HG03520 (cell line): ENCODE measurements at regions not wholly inside any gene's neighbourhood (a gene's known extent, or its start where the extent isn't known, plus 50 kb on each side); places are given as distances from the start of the nearest gene placed in this dataset.

ENCODE experiments used
- ATAC-seq: cut with Tn5 transposase; IDR thresholded peaks from one replicate; pipeline ENCODE4 v1.9.1; 2021; ENCODE audit warnings: mild to moderate bottlenecking, moderate library complexity; ENCODE audit not compliant: unreplicated experiment

GRCh38 chr13:21998279-21998990, 327.6 kb downstream of the FGF9 start:
- ATAC-seq, result no peak

DNA sequence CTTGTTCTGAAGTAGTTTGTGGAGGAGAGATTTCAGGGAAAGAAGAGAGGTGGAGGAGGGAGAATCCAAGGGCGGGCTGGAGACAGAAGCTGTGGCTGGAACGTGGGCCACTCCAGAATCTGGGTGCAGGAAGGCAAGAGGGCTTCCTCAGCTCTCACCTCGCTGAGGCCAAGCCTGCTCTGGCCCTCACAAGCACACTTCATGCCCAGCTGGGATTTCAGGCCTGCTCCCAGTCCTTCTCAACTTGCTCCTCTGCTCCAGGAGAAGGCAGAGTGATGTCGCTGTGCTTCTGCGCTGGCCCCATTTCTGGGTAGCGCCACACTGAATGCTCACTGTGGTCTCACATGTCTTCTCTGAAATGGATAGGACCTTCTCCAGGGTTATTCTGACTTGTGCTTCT, 328.8 kb downstream of the FGF9 start:
- ATAC-seq, result no peak

GRCh38 chr13:22000191-22000590, 329.3 kb downstream of the FGF9 start:
- no peak for ATAC-seq

DNA sequence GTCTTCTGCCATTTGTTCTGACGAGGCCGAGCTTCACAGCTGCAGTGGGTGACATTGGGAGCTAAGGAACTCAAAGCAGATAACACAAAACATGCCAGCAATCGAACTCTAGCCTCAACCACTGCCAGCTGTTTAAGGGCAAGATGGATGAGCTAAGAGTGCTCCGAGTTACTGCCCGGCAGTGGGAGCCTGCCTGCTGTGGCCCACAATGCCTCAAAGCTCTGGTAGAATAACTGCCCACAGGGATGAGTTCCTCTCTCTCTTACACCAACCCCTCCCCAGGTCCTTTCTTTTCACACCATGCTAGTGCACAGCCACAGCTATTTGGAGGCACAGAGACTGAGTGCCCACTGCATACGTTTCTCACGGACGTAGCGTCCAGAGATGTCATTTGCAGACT, 330.5 kb downstream of the FGF9 start:
- no peak for ATAC-seq

DNA sequence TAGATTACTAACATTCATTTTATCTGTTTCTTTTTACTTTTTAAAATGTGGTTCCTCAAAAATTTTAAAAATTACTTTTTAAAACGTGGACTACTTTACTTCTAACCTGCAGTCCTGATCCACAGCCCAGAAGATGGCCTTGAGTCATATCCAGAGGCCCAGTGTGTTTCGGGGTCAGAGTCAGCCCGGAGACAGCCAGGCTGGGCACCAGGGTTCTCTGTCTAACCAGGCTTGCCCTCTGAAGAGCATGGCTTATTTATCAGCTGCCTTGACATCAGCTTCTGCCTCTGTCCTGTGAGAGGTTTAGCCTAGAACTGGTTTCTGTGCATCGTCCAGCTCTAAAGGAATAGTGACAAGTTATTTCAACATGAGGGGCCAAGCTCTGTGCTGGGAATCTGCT, 332.0 kb downstream of the FGF9 start:
- ATAC-seq, result no peak

DNA sequence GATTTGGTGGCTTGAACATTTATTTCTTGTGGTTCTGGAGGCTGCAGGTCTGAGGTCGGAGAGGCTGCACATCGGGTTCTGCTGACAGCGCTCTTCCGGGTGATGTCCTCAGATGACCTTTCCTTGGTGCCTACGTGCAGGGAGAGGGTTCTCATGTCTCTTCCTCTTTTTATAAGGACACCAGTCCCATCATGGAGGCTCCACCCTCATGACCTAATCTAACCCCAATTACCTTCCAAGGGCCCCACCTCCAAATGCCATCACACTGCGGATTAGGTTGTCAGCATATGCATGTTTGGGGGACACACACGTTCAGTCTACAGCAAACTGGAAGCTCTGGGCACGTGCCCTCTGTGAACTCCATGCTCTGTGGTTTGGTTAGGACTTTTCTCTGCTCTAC, 338.6 kb downstream of the FGF9 start:
- no peak for ATAC-seq

DNA sequence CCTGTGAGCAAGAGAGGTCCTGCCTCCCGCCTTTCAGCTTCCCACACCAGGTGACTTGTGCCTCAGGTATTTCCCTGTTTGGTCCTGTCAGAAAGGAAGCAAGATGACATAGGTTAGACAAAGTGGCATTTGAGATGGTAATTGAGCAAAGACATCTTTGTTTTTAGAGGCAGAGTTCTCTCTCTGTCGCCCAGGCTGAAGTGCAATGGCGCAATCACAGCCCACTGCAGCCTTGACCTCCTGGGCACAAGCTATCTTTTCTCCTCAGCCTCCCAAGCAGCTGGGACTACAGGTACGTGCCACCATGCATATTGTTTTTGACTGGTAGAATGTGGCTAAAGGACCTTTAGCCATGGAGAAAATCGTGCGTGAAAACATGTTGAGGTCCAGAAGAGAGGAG, 339.1 kb downstream of the FGF9 start:
- no peak for ATAC-seq

GRCh38 chr13:22012686-22013085, 341.8 kb downstream of the FGF9 start:
- ATAC-seq, result no peak

DNA sequence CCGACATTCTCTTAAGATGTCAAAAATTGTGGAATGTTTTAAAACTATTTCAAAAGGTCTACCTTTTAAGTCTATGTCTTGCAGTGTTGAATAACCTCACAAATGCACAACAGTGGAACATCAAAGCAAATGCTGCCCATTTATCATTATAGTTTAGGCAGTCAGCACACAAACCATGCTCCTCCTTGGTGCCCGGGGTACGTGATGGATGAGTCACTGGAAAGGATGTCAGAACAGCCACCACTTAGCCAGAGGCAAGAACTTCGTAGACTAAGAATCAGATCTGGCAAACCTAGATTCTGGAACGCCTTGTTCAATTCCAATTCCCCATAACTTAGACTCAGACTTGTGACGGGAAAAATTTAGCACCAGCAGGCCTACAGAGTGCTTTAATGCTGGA, 343.6 kb downstream of the FGF9 start:
- no peak for ATAC-seq

- ATAC-seq, result peak; percentile 80
These were observed 346.4 kb downstream of the FGF9 start for GRCh38 chr13:22017226-22017625.

- ATAC-seq, result no peak
These were observed 347.4 kb downstream of the FGF9 start for GRCh38 chr13:22018076-22018835.

DNA sequence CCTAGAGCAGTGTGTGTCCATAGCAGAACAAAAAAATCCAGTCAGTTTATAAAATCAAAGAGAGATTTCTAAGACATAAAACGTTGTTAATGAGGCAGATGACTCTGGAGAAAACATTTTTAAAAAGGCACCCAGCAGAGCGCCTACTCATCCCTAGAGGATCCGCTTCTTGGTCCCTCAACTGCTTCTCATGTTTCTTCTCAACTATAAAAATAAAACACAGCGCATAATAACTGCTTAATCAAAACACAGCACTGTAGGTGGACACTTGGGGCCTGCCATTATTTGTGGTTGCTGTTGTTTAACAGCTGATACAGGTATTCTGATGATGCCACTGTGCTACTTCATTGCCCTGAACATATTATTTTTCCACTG, 347.9 kb downstream of the FGF9 start:
- ATAC-seq, result no peak

- no peak for ATAC-seq
These were observed 353.6 kb downstream of the FGF9 start for GRCh38 chr13:22024381-22024994.

- ATAC-seq, result no peak
These were observed 356.7 kb downstream of the FGF9 start for GRCh38 chr13:22027566-22027965.

DNA sequence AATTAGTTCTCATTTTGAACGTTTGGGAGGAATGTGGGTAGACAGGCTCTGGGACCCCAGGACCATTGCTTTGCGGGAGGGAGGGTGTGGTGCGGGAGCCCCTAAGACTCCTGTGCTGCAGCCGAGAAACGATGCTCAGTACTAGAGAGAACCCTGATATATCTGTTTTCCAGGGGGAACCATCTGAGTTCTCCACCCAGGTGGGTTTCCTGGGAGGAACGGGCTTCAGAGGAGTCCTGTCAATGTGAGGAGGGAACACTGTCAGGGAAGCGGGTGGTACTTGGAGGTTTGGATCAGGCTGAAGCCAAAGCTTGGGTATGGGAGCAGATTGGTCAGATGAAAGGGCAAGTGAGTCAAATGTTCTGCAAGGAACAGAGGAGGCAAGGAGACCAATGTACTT, 358.0 kb downstream of the FGF9 start:
- no peak for ATAC-seq

DNA sequence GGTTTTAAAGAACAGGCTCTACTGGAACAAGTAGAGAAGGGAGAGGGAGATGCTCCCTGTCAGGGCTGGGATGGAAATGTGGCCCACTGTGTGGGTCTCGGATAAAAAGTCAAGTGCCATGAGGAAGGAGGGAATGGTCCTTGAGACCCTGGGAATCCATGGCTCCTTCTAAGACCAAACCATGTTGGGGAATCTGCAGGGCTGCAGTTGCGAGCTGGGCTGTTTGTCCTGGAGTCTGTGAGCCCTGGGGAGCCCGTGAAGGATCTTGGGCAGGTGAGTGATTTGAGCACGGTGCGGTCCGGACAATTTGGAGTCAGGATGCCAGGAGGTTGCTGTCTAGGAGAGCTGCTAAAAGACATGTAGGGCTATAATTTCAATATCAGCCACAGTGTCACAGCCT, 359.4 kb downstream of the FGF9 start:
- ATAC-seq, result no peak

DNA sequence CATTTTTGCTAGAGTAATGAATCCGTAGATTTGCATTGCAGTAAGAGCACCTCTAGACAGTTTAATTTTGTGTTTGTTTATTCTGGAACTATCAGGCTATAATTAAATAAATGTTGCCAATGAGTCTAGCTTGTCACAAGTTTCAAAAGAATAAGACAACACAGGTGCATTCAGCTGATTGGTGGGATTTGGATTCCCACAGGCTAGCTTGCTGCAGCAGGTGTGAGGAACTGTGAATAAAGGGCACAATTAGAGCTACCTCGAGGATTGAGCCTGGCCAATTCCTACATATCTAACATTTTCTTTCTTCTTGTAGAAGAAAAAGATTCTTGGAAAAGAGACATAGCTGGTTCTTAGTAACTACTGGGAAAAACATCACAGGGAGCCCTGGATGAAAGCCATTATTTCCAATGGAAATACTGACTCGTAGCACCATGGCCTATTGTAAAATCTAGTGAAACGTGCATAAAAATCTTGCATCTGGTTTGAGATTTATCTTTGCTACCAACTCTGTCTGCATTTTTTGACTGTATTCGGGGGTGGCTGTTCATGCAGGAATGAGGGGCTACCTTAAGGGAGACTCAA, 360.9 kb downstream of the FGF9 start:
- ATAC-seq, result no peak

GRCh38 chr13:22032905-22033304, 362.0 kb downstream of the FGF9 start:
- no peak for ATAC-seq

- ATAC-seq, result no peak
These were observed 369.1 kb downstream of the FGF9 start for GRCh38 chr13:22039961-22040360.

DNA sequence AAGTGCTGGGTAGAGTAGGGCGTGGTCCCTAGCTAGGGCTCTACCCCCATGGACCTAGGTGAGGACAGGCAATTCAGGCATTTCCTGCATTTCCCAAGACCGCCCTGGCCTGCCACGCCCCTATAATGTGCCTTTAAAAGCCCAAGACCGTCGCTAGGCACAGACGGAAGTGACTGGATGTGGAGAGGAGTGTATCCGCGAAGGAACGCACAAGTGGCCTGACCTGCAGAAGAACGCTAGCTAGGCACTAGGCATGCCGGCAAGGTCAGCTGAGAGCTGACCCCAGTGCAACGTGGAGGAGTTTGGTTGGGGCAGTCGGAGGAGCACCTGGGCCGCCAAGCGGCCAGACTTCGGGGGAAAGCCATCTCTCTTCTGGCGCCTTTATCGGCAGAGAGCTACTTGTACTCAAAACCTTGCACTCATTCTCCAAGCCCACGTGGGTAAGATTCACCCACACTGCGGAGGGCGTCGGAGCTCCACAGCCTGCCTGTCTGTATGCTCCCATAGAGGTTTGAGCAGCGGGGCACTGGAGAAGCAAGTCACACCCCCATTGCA, 370.0 kb downstream of the FGF9 start:
- no peak for ATAC-seq

DNA sequence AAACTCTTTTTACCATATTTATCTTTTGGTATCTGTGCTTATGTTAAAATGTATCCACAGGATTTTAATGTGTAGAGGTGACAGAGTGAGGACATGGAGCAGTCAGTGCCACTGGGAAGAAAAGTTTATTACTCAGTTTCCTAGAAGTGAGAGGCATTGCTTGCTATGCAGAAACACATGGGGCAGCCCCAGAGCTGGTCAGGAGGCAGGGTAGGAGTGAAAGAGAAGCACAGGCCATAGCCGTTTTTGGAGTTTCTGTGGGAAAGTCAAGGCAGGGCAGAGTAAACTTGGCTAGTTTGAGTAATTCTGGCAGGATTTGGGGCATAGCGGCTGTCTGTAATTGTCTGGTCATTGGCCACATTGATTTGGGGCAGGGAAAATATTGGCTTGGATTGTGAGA, 370.9 kb downstream of the FGF9 start:
- ATAC-seq, result no peak
